Fibroblast of the aortic adventitia (primary cell): ENCODE measurements at regions not wholly inside any gene's neighbourhood (a gene's known extent, or its start where the extent isn't known, plus 50 kb on each side); places are given as distances from the start of the nearest gene placed in this dataset.

Experiments
- DNase-seq: peaks from one replicate; pipeline ENCODE4 v3.0.0-alpha.2; 2010; ENCODE audit warnings: low read depth
- H3K4me3 ChIP-seq: 2 replicates; pipeline ENCODE4 v1.5.1; 2011; ENCODE audit warnings: low read depth, mild to moderate bottlenecking, control low read depth, low read length, moderate library complexity
- CTCF ChIP-seq: IDR thresholded peaks from 2 replicates; pipeline ENCODE4 v1.5.1; 2011; ENCODE audit warnings: mild to moderate bottlenecking, low read length, control low read depth, inconsistent platforms; ENCODE audit not compliant: insufficient read depth

- no peak for TF ChIP-seq CTCF
- no peak overlapping the region for H3K4me3 ChIP-seq
- DNase-seq: no peak
Observed at GRCh38 chr7:156063241-156063810, 251.1 kb upstream of the SHH start.

- H3K4me3 ChIP-seq: no peak overlapping the region
- DNase-seq: no peak
- TF ChIP-seq CTCF: no peak
Observed at GRCh38 chr7:156062286-156062685, 250.0 kb upstream of the SHH start.

GRCh38 chr7:156061689-156062255, 249.5 kb upstream of the SHH start:
- TF ChIP-seq CTCF: no peak
- no peak for DNase-seq
- H3K4me3 ChIP-seq: no peak overlapping the region

GRCh38 chr7:156060925-156061324, 248.7 kb upstream of the SHH start:
- TF ChIP-seq CTCF: no peak
- no peak for DNase-seq
- H3K4me3 ChIP-seq: no peak overlapping the region

- TF ChIP-seq CTCF: no peak
- H3K4me3 ChIP-seq: no peak overlapping the region
Observed at GRCh38 chr7:156059369-156059768, 247.1 kb upstream of the SHH start.

DNA sequence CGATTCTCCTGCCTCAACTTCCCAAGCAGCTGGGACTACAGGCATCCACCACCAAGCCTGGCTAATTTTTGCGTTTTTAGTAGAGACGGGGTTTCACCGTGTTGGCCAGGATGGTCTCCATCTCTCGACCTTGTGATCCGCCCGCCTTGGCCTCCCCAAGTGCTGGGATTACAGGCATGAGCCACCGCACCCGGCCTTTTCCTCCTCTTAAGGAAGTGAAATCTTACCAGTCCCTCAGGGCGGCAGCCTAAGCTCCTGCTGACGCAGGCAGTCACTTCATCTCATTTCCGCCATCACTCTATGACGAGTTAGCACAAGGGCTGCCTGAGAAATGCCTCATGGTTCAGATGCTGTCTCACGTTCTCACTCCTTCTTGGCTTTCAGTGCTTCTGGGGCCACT, 246.0 kb upstream of the SHH start:
- no peak for DNase-seq
- TF ChIP-seq CTCF: no peak
- no peak overlapping the region for H3K4me3 ChIP-seq

More at GRCh38 chr7:156059369-156059768, 247.1 kb upstream of the SHH start:
- no peak for DNase-seq

DNA sequence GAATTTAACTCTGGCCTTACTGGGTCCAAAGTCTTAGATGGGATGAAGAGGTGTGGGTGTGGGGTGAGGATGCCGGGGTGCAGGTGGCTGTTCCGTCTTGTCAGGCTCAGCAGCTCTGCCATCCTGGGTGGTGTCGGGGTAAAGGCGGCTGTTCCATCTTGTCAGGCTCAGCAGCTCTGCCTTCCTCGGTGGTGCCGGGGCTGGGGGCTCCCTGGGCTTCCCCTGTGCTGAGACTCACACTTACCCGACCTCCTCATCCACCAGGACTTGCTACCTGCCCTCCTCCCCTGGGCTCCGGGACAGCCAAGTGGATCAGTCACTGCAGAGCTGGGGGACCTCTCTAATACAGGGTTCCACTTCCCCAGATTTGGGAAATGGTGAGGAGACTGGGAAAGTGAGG, 244.3 kb upstream of the SHH start:
- H3K4me3 ChIP-seq: no peak overlapping the region
- DNase-seq: no peak
- no peak for TF ChIP-seq CTCF
